NCI-H510A treated with DMSO at 0.1 percent for 48 hours (cell line): ENCODE measurements at regions not wholly inside any gene's neighbourhood (a gene's known extent, or its start where the extent isn't known, plus 50 kb on each side); places are given as distances from the start of the nearest gene placed in this dataset.
A peak's percentile ranks its signal among the peaks of the same experiment; 100 is the strongest.
"Not testable (repeated sequence)": the region's sequence is repeated elsewhere in the genome, so short reads cannot be mapped to it uniquely, and the experiment has no call there.

Experiments used
- DNase-seq: peaks from one replicate; lab custom pipeline; 2025; lab: John Stamatoyannopoulos, UW

GRCh38 chr18:40366521-40366920 lies 1588.5 kb upstream of the PIK3C3 start:
- DNase-seq, result no peak

- no peak for DNase-seq
Observed at GRCh38 chr18:40365526-40365925, 1589.5 kb upstream of the PIK3C3 start.

- no peak for DNase-seq
Observed at GRCh38 chr18:40360558-40360957, 1594.5 kb upstream of the PIK3C3 start.

- no peak for DNase-seq
Observed at GRCh38 chr18:40357536-40357935, 1597.5 kb upstream of the PIK3C3 start.

GRCh38 chr18:40356168-40356567 lies 1598.9 kb upstream of the PIK3C3 start:
- no peak for DNase-seq

- no peak for DNase-seq
Observed at GRCh38 chr18:40355726-40356125, 1599.3 kb upstream of the PIK3C3 start.

- DNase-seq, result no peak
Observed at GRCh38 chr18:40348196-40348595, 1606.8 kb upstream of the PIK3C3 start.

GRCh38 chr18:40347261-40347660 lies 1607.8 kb upstream of the PIK3C3 start:
- DNase-seq, result peak; percentile 54

GRCh38 chr18:40346146-40346545 lies 1608.9 kb upstream of the PIK3C3 start:
- DNase-seq, result no peak

- DNase-seq, result no peak
Observed at GRCh38 chr18:40341701-40342100, 1613.3 kb upstream of the PIK3C3 start.

GRCh38 chr18:40338284-40338683 lies 1616.8 kb upstream of the PIK3C3 start:
- no peak for DNase-seq

GRCh38 chr18:40326985-40327384 lies 1628.0 kb upstream of the PIK3C3 start:
- DNase-seq, result no peak

GRCh38 chr18:40325988-40326387 lies 1629.0 kb upstream of the PIK3C3 start:
- DNase-seq, result no peak

- no peak for DNase-seq
Observed at GRCh38 chr18:40314199-40314598, 1640.8 kb upstream of the PIK3C3 start.

GRCh38 chr18:40313030-40313642 lies 1641.9 kb upstream of the PIK3C3 start:
- no peak for DNase-seq

- DNase-seq, result no peak
Observed at GRCh38 chr18:40307627-40308026, 1647.4 kb upstream of the PIK3C3 start.

- no peak for DNase-seq
Observed at GRCh38 chr18:40296717-40297413, 1658.2 kb upstream of the PIK3C3 start.

- peak; percentile 2 for DNase-seq
Observed at GRCh38 chr18:40292985-40293710, 1661.9 kb upstream of the PIK3C3 start.

- DNase-seq, result no peak
Observed at GRCh38 chr18:40283560-40283959, 1671.5 kb upstream of the PIK3C3 start.

GRCh38 chr18:40281356-40281755 lies 1673.7 kb upstream of the PIK3C3 start:
- DNase-seq, result not testable (repeated sequence)

GRCh38 chr18:40274618-40275196 lies 1680.3 kb upstream of the PIK3C3 start:
- DNase-seq, result no peak

- DNase-seq, result no peak
Observed at GRCh38 chr18:40272630-40273231, 1682.3 kb upstream of the PIK3C3 start.
